HG03565 (cell line): ENCODE measurements at regions not wholly inside any gene's neighbourhood (a gene's known extent, or its start where the extent isn't known, plus 50 kb on each side); places are given as distances from the start of the nearest gene placed in this dataset.

Experiments used
- ATAC-seq: cut with Tn5 transposase; IDR thresholded peaks from one replicate; pipeline ENCODE4 v1.9.1; 2021; ENCODE audit warnings: mild to moderate bottlenecking, moderate library complexity; ENCODE audit not compliant: unreplicated experiment

GRCh38 chr21:35905096-35905962 lies 155.0 kb downstream of the SETD4 start:
- no peak for ATAC-seq

GRCh38 chr21:35900539-35900938 lies 159.8 kb downstream of the SETD4 start:
- ATAC-seq = no peak

- no peak for ATAC-seq
Measured at GRCh38 chr21:35896060-35896459, 164.3 kb downstream of the SETD4 start.

GRCh38 chr21:35895598-35895997 lies 164.7 kb downstream of the SETD4 start:
- ATAC-seq = no peak

- ATAC-seq = no peak
Measured at GRCh38 chr21:35893156-35893555, 167.2 kb downstream of the SETD4 start.

- no peak for ATAC-seq
Measured at GRCh38 chr21:35886887-35887286, 173.4 kb downstream of the SETD4 start.

- ATAC-seq = no peak
Measured at GRCh38 chr21:35885942-35886541, 174.3 kb downstream of the SETD4 start.

GRCh38 chr21:35882791-35883240 lies 177.5 kb downstream of the SETD4 start:
- no peak for ATAC-seq

GRCh38 chr21:35873441-35873840 lies 186.9 kb downstream of the SETD4 start:
- ATAC-seq = no peak

- ATAC-seq = no peak
Measured at GRCh38 chr21:35871906-35872305, 188.4 kb downstream of the SETD4 start.

GRCh38 chr21:35868869-35869223 lies 191.5 kb downstream of the SETD4 start:
- no peak for ATAC-seq

- no peak for ATAC-seq
Measured at GRCh38 chr21:35868005-35868868, 192.1 kb downstream of the SETD4 start.

- no peak for ATAC-seq
Measured at GRCh38 chr21:35864039-35864438, 196.3 kb downstream of the SETD4 start.

- ATAC-seq = no peak
Measured at GRCh38 chr21:35862969-35863368, 197.4 kb downstream of the SETD4 start.

- no peak for ATAC-seq
Measured at GRCh38 chr21:35861661-35862060, 198.7 kb downstream of the SETD4 start.

- no peak for ATAC-seq
Measured at GRCh38 chr21:35860189-35860869, 200.0 kb downstream of the SETD4 start.

GRCh38 chr21:35859677-35860076 lies 200.6 kb downstream of the SETD4 start:
- ATAC-seq = no peak

- no peak for ATAC-seq
Measured at GRCh38 chr21:35857095-35857494, 203.2 kb downstream of the SETD4 start.

GRCh38 chr21:35855484-35855883 lies 204.8 kb downstream of the SETD4 start:
- no peak for ATAC-seq

- ATAC-seq = no peak
Measured at GRCh38 chr21:35854281-35854680, 206.0 kb downstream of the SETD4 start.
